NCI-H2107 treated with DMSO at 0.1 percent for 48 hours (cell line): ENCODE measurements at regions not wholly inside any gene's neighbourhood (a gene's known extent, or its start where the extent isn't known, plus 50 kb on each side); places are given as distances from the start of the nearest gene placed in this dataset.

Experiments used
- DNase-seq: peaks from one replicate; lab custom pipeline; 2025; ENCODE audit not compliant: unreplicated experiment; lab: John Stamatoyannopoulos, UW

DNA sequence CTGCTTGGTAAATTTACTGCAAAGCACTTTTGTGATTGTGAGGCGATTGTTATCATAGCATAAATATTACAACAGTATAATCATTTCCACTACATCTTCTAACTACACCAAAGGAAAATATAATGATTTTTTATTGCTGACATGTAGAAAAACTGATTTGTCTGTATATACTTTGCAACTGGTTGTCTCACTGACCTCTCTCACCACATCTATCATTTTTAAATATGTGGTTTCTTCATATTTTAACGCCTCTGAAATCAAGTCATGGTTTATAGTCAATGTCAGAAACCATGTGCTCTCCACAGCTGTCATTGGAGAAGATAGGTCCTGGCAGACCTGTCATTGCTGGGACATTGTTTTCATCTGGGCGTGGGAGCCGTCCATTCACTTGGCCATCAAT lies 315.4 kb upstream of the KLF6 start:
- DNase-seq: no peak

DNA sequence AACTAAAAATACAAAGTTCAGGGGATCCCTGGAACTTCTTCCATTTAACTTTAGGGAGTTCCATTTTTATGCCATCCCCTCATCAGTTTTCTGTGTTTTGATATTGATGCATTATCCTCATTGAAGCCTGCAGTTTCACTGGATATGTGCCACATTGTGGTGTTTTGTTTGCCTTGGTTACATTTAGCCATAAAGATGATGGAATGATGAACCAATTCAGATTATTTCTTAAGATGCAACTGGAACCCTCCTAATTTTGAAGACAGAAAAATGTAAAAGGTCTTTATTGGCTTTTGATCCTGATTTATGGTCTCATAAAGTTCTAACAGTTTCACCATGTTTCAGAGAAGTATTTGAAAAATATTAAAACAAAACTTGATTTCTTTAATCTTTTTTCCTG lies 314.2 kb upstream of the KLF6 start:
- DNase-seq: no peak

DNA sequence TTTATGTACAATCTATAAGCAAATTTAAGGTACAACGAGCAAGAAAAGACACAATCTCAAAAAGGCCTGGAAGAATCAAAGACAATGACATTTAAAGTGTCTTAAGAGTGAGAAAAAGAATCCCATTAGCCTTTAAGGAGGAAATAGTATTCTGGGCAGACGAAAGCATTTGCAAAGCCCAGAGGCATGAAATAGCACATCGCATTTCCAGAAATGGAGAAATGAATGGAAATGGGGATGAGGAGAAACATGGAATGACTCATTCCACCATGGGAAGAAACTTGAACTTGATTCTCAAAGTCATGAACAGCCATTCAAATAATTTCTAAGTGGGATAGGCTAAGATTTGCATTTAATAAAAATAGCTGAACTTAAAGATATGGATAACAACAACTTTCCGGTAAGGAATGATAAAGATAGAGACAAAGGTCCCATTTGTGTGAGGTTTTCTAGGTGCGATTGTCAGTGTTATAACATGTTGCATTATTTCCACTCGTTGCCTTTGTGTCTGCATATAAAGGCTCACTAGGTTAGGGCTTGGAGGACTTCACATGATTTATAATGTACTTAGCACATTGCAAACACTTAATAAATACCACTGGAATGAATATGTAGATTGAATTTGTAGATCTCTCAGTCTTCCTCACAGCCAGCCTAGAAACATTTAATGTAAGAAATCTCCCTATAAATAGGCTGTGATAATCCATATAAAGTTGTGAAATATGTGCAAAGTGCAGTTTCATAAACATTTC lies 310.3 kb upstream of the KLF6 start:
- no peak for DNase-seq

GRCh38 chr10:4094751-4095150 lies 309.7 kb upstream of the KLF6 start:
- DNase-seq: no peak

DNA sequence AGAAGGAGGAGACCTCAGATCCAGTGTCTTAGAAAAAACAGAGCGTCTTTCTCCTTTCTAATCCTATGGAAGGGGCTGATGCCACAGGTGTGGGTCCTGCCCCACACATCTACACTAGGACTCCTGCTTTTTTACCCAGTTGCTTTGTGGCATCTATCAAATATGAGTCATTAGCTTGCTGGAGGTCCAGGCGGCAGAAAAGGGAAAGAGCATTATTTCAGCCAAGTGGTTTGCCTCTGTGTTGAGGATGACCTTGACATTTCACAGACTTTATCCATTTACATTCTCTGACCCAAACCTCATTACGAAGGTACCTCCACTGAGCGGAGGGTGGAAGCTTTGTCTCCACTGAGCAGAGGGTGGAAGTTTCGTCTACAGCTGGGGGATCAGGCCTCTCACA lies 308.4 kb upstream of the KLF6 start:
- DNase-seq: no peak

- no peak for DNase-seq
These were observed 303.5 kb upstream of the KLF6 start for GRCh38 chr10:4088354-4089066.

- DNase-seq: no peak
These were observed 301.3 kb upstream of the KLF6 start for GRCh38 chr10:4086131-4086898.

GRCh38 chr10:4083509-4084003 lies 298.5 kb upstream of the KLF6 start:
- no peak for DNase-seq

GRCh38 chr10:4082861-4083260 lies 297.9 kb upstream of the KLF6 start:
- no peak for DNase-seq

GRCh38 chr10:4081685-4082111 lies 296.7 kb upstream of the KLF6 start:
- no peak for DNase-seq

DNA sequence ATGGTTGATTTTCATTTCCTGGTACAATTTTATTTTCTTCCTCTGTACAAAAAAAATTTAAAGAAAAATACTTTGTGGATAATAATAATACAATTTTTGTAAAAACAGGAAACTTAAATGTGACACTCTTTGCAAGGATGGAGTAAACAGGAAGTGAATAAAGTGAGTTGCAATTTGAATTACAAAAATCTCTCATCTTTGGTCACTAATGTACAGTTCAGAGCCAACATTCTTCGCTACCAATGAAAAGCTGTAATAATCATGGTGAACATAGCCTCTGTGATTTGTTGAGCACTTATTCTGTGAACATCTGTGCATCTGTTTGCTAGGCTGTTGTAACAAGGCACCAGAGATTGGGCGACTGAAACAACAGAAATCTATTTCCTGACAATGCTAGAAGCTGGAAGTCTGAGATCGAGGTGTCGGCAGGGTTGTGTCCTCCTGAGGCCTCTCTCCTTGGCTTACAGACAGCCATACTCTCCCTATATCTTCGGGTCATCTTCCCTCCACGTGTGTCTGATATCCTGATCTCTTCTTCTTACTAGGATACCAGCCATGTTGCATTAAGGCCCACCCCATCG lies 295.3 kb upstream of the KLF6 start:
- DNase-seq: no peak

DNA sequence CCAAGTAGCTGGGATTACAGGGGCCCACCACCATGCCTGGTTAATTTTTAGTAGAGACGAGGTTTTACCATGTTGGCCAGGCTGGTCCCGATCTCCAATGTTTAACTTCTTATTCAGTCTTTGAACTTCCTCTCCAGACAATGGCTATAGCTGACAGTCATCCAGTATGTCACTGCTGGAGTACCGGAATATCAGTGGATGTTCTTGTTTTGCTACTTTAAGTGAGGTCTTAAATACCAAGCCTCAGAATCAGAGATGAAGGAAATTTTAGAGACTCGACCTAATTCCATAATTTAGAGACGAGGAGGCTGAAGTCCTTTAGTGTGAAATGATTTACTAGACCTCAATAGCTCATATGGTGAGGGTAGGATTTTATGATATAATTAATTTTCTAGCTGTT lies 294.8 kb upstream of the KLF6 start:
- no peak for DNase-seq

GRCh38 chr10:4077804-4078203 lies 292.8 kb upstream of the KLF6 start:
- DNase-seq: no peak

DNA sequence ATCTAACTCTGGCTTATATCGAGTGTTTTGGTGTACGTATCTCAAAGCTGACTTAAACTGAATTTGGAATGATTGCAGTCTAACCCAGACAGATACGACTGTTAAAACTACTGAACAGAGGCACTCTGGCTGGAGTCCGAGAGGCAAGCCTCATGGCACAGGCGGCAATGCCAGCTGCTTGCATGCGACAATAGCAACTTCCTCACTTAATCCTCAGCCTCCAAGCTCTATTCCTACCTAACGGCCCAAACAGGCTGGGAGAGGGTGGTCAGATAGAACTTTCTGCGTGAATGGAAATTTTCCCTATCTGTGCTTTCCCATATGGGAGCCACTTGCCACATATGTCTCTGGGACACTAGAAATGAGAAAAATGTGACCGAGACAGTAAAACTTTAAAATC lies 292.0 kb upstream of the KLF6 start:
- DNase-seq: no peak

DNA sequence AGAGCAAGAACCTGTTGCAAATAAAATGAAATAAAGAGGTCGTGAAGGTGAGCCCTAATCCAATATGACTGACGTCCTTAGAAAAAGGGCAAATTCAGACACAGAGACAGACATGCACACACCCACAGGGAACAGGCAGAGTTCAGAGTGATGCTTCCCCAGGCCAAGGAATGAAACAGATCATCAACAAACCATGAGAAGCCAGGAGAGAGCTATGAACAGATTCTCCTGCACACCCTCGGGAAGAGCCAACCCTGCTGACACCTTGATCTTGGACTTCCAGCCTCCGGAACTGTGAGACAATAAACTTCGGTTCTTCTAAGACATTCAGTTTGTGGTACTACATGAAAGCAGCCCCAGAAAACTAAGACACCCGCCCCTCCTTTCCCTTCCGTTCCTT lies 290.4 kb upstream of the KLF6 start:
- DNase-seq: no peak

DNA sequence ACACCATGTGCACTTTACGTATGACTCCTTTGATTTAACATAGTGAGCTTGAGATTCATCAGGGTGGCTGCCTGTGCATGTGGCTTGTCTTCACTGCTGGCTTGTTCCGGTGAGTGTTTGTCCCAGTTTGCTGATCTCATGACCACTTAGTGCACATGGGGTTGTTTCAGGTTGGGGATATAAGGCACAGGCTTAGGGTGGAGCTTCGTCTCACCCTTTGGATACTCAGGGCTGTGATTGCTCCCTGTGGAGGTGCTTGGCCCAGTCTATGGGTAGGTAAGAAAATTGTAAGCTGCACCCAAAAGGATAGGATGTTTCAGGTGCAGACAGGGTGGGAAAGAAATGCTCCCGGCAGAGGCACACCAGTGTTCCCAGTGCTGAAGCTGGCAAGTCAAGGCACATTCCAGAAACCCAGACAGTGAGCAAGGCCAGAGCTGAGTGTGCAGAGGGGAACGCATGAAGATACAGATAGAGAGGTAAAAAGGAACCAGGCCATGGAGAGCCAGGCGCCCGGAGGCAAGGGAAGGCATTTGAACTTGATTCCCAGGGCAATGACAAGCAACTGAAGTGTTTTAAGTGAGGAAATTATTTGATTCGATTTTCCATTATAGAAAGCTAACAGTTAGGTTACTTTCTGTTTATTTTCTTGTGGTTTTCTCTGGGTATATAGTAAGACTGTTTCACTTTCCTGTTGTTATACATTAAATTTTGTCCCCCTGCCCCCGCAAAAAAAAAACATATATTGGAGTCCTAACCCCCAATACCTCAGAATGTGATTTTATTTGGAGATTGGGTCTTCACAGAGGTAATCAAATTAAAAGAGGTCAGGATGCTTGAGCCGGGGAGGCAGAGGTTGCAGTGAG lies 289.8 kb upstream of the KLF6 start:
- DNase-seq: no peak

DNA sequence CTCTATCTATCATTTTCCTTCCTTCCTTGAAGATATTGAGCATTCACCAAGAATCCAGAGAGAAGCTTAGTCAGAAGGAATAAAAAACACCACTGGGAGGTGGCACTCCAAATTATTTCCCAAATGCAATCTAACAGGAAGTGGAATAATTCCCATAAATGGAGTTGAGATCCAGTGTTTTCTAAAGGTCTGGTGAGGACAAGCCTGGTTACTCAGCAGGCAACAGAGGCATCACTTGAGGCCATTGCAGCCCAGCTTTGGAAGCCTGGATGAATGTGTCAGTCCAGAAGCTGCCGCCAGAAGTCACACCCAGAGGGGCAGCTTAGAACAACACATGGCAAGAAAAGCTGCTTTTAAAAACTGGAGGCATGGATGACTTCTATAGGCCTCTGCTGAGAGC lies 288.9 kb upstream of the KLF6 start:
- no peak for DNase-seq

DNA sequence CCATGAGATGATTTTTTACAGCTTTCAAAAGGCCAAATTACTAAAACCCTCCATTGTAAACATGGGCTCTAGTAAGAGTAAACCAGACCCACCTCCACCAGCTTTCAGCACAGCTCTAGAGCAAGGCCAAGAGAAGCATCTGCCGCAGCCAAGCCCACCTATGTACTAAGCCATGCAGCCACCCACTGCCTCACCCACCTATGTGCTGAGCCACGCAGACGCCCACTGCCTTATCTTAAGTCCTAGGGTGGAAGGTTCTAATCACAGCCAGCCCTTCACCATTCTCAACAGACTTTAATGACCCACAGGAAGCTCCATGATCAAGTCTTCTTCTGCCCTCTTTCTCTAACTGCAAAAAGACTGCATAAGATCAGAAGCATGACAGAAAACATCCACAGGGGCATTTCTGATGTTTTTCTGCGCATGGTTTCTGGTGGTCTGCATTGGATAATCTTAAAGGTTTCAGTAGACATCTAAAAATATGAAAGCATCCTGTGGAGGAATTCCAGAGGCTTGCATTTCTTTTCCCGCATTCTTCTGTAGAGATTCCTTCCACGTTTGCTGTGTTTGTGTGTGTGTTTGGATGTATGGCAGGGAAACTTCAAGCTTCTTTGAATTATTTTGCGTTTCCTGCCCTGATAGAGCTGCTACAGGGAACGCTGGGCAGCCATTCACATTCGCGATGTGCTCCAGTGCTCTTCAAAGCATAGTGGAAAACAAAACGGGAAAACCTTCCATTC lies 286.1 kb upstream of the KLF6 start:
- no peak for DNase-seq

DNA sequence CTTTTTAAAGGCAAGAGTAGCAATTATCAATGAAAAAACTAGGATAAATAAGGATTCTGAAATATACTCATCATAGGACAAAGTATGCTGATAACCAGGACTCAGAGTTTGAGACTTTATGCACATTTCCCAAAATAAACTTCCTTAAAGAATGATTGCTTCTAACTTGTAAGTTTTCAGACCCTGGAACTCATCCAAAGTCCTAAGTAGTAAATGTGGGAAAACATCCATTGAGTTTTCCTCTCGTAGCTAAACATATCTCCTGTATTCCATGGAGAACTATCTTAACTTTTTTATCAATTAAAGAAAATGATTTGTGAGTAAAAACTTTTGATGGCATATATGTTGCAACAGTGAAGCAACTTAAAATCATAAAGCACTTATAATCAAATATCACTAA lies 285.2 kb upstream of the KLF6 start:
- DNase-seq: no peak

- DNase-seq: no peak
These were observed 284.5 kb upstream of the KLF6 start for GRCh38 chr10:4069491-4069890.
